Kidney (tissue), 13 donors: ENCODE measurements at regions not wholly inside any gene's neighbourhood (a gene's known extent, or its start where the extent isn't known, plus 50 kb on each side); places are given as distances from the start of the nearest gene placed in this dataset.

Source experiments
- DNase-seq, 5 donors: peaks; one replicate each; pipeline ENCODE4 v3.0.0-alpha.2; 2013 to 2020
- FAIRE-seq: peaks from 2 replicates; lab custom pipeline; 2012; peaks lifted over from hg19 to GRCh38; lab: Jason Lieb, UNC
- H3K27ac ChIP-seq, 2 donors: one replicate each; pipeline ENCODE4 v1.7.0; 2013; ENCODE audit warnings: low read depth in 2 of 2, low read length in 2 of 2, inconsistent platforms in 1 of 2
- H3K27me3 ChIP-seq: one replicate; pipeline ENCODE4 v1.7.1; 2013; ENCODE audit warnings: low read length, inconsistent platforms; ENCODE audit not compliant: control insufficient read depth, insufficient read depth
- H3K36me3 ChIP-seq, 3 donors: one replicate each; pipeline versions ENCODE4 v1.7.0 to v1.7.1; 2013; ENCODE audit warnings: low read length in 3 of 3, control low read depth in 1 of 3, inconsistent platforms in 1 of 3; ENCODE audit not compliant: insufficient read depth in 3 of 3, control insufficient read depth in 2 of 3
- H3K4me1 ChIP-seq, 3 donors: one replicate each; pipeline versions ENCODE4 v1.7.0 to v1.7.1; 2013; ENCODE audit warnings: low read length in 3 of 3, inconsistent platforms in 1 of 3, low read depth in 1 of 3; ENCODE audit not compliant: control insufficient read depth in 2 of 3, insufficient read depth in 2 of 3
- H3K4me3 ChIP-seq, 3 donors: one replicate each; pipeline versions ENCODE4 v1.7.0 to v1.8.1; 2013; ENCODE audit warnings: low read length in 3 of 3, control low read depth in 1 of 3, inconsistent platforms in 1 of 3
- H3K9ac ChIP-seq, 3 donors: one replicate each; pipeline versions ENCODE4 v1.7.0 to v1.7.1; 2013; ENCODE audit warnings: low read length in 3 of 3, control low read depth in 1 of 3, inconsistent platforms in 1 of 3
- H3K9me3 ChIP-seq, 3 donors: one replicate each; pipeline versions ENCODE4 v1.7.0 to v1.7.1; 2013; ENCODE audit warnings: low read length in 3 of 3, control low read depth in 1 of 3, inconsistent platforms in 1 of 3; ENCODE audit not compliant: control insufficient read depth in 2 of 3, insufficient read depth in 1 of 3
- CTCF ChIP-seq: IDR thresholded peaks from 3 replicates; pipeline ENCODE4 v1.5.1; 2012; ENCODE audit warnings: mild to moderate bottlenecking, moderate library complexity, borderline replicate concordance; ENCODE audit not compliant: insufficient read depth; ENCODE audit errors: extremely low read depth
- intact Hi-C: fragments of 100-400 bp; cut with DNase I; formaldehyde crosslinking; loops from one replicate; pipeline ENCODE4 v1.11.1; 2022
- donor health status: control.
- donor health status: control.
- donor health status: control.
- donor health status: control.
- donor health status: control.
- donor health status: DM: yes; HTN: yes; CAD: no.
- donor health status: Normal renal cell carcinoma (clear cell type).

GRCh38 chr5:23014825-23015224, 161.7 kb upstream of the CDH12 start:
- TF ChIP-seq CTCF, result no peak
- FAIRE-seq, result no peak

GRCh38 chr5:23014266-23014665, 161.1 kb upstream of the CDH12 start:
- Histone ChIP-seq H3K27me3 (no peaks in the 10 kb centered on the region), H3K27ac (no peak overlapping the region), H3K9me3 (no peaks in the 10 kb centered on the region), H3K9ac (no peak overlapping the region), H3K36me3 (no peaks in the 10 kb centered on the region), H3K4me1 (no peaks in the 10 kb centered on the region), H3K4me3 (no peak overlapping the region)
- no peak for FAIRE-seq
- DNase-seq, result no peak
- intact Hi-C loops, result no loop called here
- no peak for TF ChIP-seq CTCF

More at GRCh38 chr5:23014825-23015224, 161.7 kb upstream of the CDH12 start:
- DNase-seq, result no peak
- no peaks in the 10 kb centered on the region for H3K4me1 ChIP-seq
- H3K9ac ChIP-seq, result no peak overlapping the region
- H3K36me3 ChIP-seq, result no peaks in the 10 kb centered on the region
- no peaks in the 10 kb centered on the region for H3K27me3 ChIP-seq
- no peak overlapping the region for H3K27ac ChIP-seq
- no peak overlapping the region for H3K4me3 ChIP-seq
- no peaks in the 10 kb centered on the region for H3K9me3 ChIP-seq
- intact Hi-C loops, result no loop called here

GRCh38 chr5:23013395-23013998, 160.4 kb upstream of the CDH12 start:
- no peak overlapping the region for H3K9ac ChIP-seq
- FAIRE-seq (no peak), DNase-seq (no peak)
- no peaks in the 10 kb centered on the region for H3K36me3 ChIP-seq
- no peak overlapping the region for H3K27ac ChIP-seq
- no peak for TF ChIP-seq CTCF
- no peak overlapping the region for H3K4me3 ChIP-seq
- H3K4me1 ChIP-seq, result no peaks in the 10 kb centered on the region
- intact Hi-C loops, result no loop called here
- H3K9me3 ChIP-seq, result no peaks in the 10 kb centered on the region
- no peaks in the 10 kb centered on the region for H3K27me3 ChIP-seq

- peak; percentile 54 for FAIRE-seq
- no peak for TF ChIP-seq CTCF
- Histone ChIP-seq H3K36me3 (no peaks in the 10 kb centered on the region), H3K4me1 (no peaks in the 10 kb centered on the region), H3K27me3 (no peaks in the 10 kb centered on the region), H3K4me3 (no peak overlapping the region), H3K9me3 (no peaks in the 10 kb centered on the region), H3K27ac (no peak overlapping the region), H3K9ac (no peak overlapping the region)
- intact Hi-C loops, result no loop called here
- DNase-seq, result no peak
Measured at GRCh38 chr5:23012842-23013241, 159.7 kb upstream of the CDH12 start.
